Smooth muscle cell (in vitro differentiated cells): ENCODE measurements at regions not wholly inside any gene's neighbourhood (a gene's known extent, or its start where the extent isn't known, plus 50 kb on each side); places are given as distances from the start of the nearest gene placed in this dataset.

ENCODE experiments used
- DNase-seq: peaks from one replicate; lab custom pipeline; 2025; ENCODE audit not compliant: unreplicated experiment; lab: John Stamatoyannopoulos, UW
- H2AFZ ChIP-seq: fragments of 200-600 bp; sonication (generic); 2 replicates; pipeline ENCODE4 v1.6.0; 2016; ENCODE audit warnings: antibody characterized with exemption, low read depth, mild to moderate bottlenecking
- H3F3A ChIP-seq: fragments of 200-600 bp; sonication (generic); 2 replicates; pipeline ENCODE4 v1.6.0; 2017; ENCODE audit warnings: antibody characterized with exemption, low read depth
- H3K27ac ChIP-seq: fragments of 200-600 bp; sonication (generic); 2 replicates; pipeline ENCODE4 v1.5.1; 2016; ENCODE audit warnings: low read depth, mild to moderate bottlenecking
- H3K27me3 ChIP-seq: fragments of 200-600 bp; sonication (generic); 2 replicates; pipeline ENCODE4 v1.6.1; 2016; ENCODE audit warnings: low read depth, mild to moderate bottlenecking
- H3K36me3 ChIP-seq: fragments of 200-600 bp; sonication (generic); 2 replicates; pipeline ENCODE4 v1.5.1; 2016; ENCODE audit warnings: low read depth
- H3K4me1 ChIP-seq: fragments of 200-600 bp; sonication (generic); 2 replicates; pipeline ENCODE4 v1.5.1; 2016; ENCODE audit warnings: low read depth
- H3K4me2 ChIP-seq: fragments of 200-600 bp; sonication (generic); 2 replicates; pipeline ENCODE4 v1.6.0; 2016; ENCODE audit warnings: mild to moderate bottlenecking
- H3K4me3 ChIP-seq: fragments of 200-600 bp; sonication (generic); 2 replicates; pipeline ENCODE4 v1.5.1; 2016; ENCODE audit warnings: mild to moderate bottlenecking
- H3K79me2 ChIP-seq: fragments of 200-600 bp; sonication (generic); 2 replicates; pipeline ENCODE4 v1.6.0; 2016; ENCODE audit warnings: low read depth, mild to moderate bottlenecking
- H3K9ac ChIP-seq: fragments of 200-600 bp; sonication (generic); 2 replicates; pipeline ENCODE4 v1.6.0; 2016; ENCODE audit warnings: low read depth
- H3K9me3 ChIP-seq: fragments of 200-600 bp; sonication (generic); replicated peaks from 2 replicates; pipeline ENCODE4 v1.5.1; 2016; ENCODE audit warnings: low read depth
- H4K20me1 ChIP-seq: fragments of 200-600 bp; sonication (generic); 2 replicates; pipeline ENCODE4 v1.6.0; 2016; ENCODE audit warnings: low read depth
- CTCF ChIP-seq: fragments of 200-600 bp; sonication (generic); IDR thresholded peaks from 2 replicates; pipeline ENCODE4 v1.5.1; 2017; ENCODE audit warnings: borderline replicate concordance, mild to moderate bottlenecking, antibody characterized with exemption; ENCODE audit not compliant: insufficient read depth, poor library complexity, severe bottlenecking
- WGBS: methylation state at CpG from one replicate; pipeline ENCODE4 v1.1.7; 2016; ENCODE audit warnings: low lambda C conversion rate; 5-methylcytosine and 5-hydroxymethylcytosine counted together

DNA sequence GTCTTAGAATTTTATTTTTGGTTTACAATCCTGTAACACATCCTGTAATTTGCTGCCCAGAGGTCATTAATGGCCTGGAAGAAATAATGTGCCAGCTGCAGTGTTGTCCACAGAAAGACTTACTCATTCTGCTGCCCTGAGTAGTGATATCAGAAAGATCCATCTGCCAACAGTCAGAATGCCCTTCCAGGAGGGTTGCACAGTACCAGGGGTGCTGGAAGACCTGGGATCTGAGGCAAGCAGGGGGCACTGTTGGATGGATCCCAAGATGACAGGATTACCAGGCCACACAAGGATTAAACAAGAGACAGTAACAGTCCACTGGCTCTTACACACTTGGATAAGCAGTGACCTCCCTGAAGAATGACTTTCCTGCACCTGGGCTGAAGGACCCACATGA lies 93.8 kb upstream of the TOP3B start:
- no peaks in the 10 kb centered on the region for H3K79me2 ChIP-seq
- H4K20me1 ChIP-seq = no peaks in the 10 kb centered on the region
- no peaks in the 10 kb centered on the region for H3K4me1 ChIP-seq
- no peak overlapping the region for H2AFZ ChIP-seq
- H3K27ac ChIP-seq = no peak overlapping the region
- peaks cover 49% of the 10 kb centered on the region for H3K27me3 ChIP-seq
- H3K9ac ChIP-seq = no peak overlapping the region
- no peaks in the 10 kb centered on the region for H3K9me3 ChIP-seq
- no peak overlapping the region for H3K4me2 ChIP-seq
- H3K36me3 ChIP-seq = no peaks in the 10 kb centered on the region
- no peaks in the 10 kb centered on the region for H3F3A ChIP-seq
- no peak overlapping the region for H3K4me3 ChIP-seq
- DNase-seq = no peak
- no peak for TF ChIP-seq CTCF

DNA sequence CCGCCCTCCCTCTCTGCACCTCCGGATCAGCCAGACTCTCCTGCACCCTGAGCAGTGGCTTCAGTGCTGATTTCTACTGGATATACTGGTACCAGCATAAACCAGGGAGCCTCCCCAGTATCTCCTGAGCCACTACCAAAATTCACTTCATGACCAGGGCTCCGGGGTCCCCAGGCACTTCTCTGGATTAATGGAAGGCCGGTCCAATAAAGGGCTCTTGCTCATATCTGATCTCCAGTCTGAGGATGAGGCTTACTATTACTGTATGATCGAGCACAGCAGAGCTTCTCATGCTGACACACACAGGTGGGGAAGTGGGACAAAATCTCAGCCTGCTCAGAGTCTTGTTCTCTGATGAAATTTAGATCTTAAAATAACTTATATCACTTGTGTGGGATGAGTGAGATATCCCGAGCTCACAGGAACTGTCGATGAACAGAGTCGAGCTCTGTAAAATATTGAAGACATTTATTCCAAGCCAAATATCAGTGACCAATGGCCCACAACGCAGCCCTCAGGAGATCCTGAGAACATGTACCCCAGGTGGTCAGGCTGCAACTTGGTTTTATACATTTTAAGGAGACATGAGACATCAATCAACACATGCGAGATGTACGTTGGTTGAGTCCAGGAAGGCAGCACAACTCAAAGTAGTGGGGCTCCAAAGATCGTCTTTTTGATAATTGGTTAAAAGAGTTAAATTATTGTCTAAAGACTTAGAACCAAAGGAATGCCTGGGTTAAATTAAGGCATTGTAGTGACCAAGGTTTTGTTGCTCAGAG lies 93.0 kb upstream of the TOP3B start:
- Histone ChIP-seq H3K4me2 (no peak overlapping the region), H3K9ac (no peak overlapping the region), H3K36me3 (no peaks in the 10 kb centered on the region), H3K79me2 (no peaks in the 10 kb centered on the region), H2AFZ (no peak overlapping the region), H3K4me1 (no peaks in the 10 kb centered on the region), H3K4me3 (no peak overlapping the region), H4K20me1 (no peaks in the 10 kb centered on the region), H3F3A (no peaks in the 10 kb centered on the region), H3K27ac (no peak overlapping the region), H3K9me3 (no peaks in the 10 kb centered on the region), H3K27me3 (peaks cover 49% of the 10 kb centered on the region)
- WGBS = 86% methylated on average over 12 of the region's 12 CpGs
- TF ChIP-seq CTCF = no peak
- no peak for DNase-seq

DNA sequence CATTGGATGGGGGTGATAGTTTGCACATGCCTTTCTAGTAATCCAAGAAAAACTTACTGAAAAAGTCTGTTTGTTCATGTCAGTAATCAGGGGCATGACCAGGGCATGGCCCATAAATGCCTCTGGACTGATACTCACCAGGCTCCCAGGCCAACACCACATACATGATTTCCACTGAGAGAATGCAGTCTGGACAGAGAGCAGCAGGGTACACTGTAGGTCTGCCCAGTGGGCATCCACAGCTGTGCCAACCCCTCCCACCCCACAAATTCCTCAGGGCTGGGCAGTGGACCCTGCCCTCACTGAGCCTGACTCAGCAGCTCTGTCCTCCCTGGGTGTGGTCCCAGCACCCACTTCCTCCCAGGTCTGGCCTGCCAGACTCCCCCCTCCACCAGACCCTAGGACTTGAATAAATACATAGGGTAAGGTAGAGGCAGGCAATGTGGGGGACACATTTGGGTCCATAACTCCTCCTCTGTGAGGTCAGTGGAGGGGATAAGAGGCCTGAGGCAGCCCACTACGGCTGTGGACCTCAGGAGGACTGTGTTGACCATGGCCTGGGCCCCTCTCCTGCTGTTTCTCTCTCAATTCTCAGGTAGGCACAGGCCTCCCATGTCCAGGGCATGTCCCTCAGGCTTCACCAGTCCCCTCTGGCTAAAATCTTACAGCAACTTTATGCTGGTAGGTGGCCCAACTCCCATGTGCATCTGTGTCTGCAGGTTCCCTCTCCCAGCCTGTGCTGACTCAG lies 92.2 kb upstream of the TOP3B start:
- H3K36me3 ChIP-seq = no peaks in the 10 kb centered on the region
- H3K27me3 ChIP-seq = peaks cover 49% of the 10 kb centered on the region
- no peak for TF ChIP-seq CTCF
- H3K4me3 ChIP-seq = no peak overlapping the region
- H4K20me1 ChIP-seq = no peaks in the 10 kb centered on the region
- H3K79me2 ChIP-seq = no peaks in the 10 kb centered on the region
- no peaks in the 10 kb centered on the region for H3F3A ChIP-seq
- no peak for DNase-seq
- H3K9me3 ChIP-seq = no peaks in the 10 kb centered on the region
- no peak overlapping the region for H2AFZ ChIP-seq
- H3K9ac ChIP-seq = no peak overlapping the region
- no peak overlapping the region for H3K4me2 ChIP-seq
- no peak overlapping the region for H3K27ac ChIP-seq
- no peaks in the 10 kb centered on the region for H3K4me1 ChIP-seq
- WGBS = 5% methylated on average over 1 of the region's 1 CpG
